Transverse colon (tissue), 4 donors: ENCODE measurements at regions not wholly inside any gene's neighbourhood (a gene's known extent, or its start where the extent isn't known, plus 50 kb on each side); places are given as distances from the start of the nearest gene placed in this dataset.

Experiments
- CTCF ChIP-seq, 5 experiments: fragments of 200-600 bp in 3 of 5; fragments of 450-650 bp in 2 of 5; sonication (generic) in 3 of 5; IDR thresholded peaks; 1 replicate in 2 of 5; 2 replicates in 3 of 5; pipeline ENCODE4 v1.5.1; 2016 to 2017; ENCODE audit warnings: antibody characterized with exemption in 5 of 5, inconsistent platforms in 3 of 5, mild to moderate bottlenecking in 2 of 5, moderate library complexity in 1 of 5
- POLR2A ChIP-seq: fragments of 450-650 bp; IDR thresholded peaks from one replicate; pipeline ENCODE4 v1.6.1; 2016; ENCODE audit warnings: antibody characterized with exemption, mild to moderate bottlenecking, moderate library complexity
- POLR2AphosphoS5 ChIP-seq, 3 donors: sonication (generic); formaldehyde crosslinking; IDR thresholded peaks; one replicate each; pipeline ENCODE4 v1.6.1; 2016; ENCODE audit warnings: antibody characterized with exemption in 3 of 3

DNA sequence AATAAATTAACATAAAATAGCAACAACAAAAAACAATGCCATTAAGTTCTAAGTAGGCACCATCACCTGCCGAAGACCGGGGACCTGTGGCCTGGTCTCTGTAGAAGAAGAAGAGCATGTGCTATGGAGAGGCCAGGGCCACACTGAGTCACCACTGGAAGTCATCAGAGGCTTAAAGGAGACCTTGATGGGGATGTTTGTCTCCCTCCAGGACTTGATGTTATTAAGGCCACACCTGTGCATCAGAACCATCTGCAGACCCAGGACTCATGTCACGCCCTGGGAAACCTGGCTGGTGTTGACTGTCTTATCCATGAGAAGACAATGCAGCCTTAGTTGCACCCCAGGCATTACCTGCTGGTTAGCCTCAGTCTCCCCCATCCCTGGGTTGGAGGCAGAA is 292.3 kb downstream of the AACS start:
- TF ChIP-seq POLR2A (no peak), POLR2AphosphoS5 (IDR thresholded peaks at IDR 0.05) (no peak), CTCF (IDR thresholded peaks at IDR 0.05) (no peak)
